HG02938 (cell line): ENCODE measurements at regions not wholly inside any gene's neighbourhood (a gene's known extent, or its start where the extent isn't known, plus 50 kb on each side); places are given as distances from the start of the nearest gene placed in this dataset.

ENCODE experiments used
- ATAC-seq: cut with Tn5 transposase; IDR thresholded peaks from one replicate; pipeline ENCODE4 v1.9.1; 2021; ENCODE audit warnings: mild to moderate bottlenecking, moderate library complexity; ENCODE audit not compliant: unreplicated experiment

DNA sequence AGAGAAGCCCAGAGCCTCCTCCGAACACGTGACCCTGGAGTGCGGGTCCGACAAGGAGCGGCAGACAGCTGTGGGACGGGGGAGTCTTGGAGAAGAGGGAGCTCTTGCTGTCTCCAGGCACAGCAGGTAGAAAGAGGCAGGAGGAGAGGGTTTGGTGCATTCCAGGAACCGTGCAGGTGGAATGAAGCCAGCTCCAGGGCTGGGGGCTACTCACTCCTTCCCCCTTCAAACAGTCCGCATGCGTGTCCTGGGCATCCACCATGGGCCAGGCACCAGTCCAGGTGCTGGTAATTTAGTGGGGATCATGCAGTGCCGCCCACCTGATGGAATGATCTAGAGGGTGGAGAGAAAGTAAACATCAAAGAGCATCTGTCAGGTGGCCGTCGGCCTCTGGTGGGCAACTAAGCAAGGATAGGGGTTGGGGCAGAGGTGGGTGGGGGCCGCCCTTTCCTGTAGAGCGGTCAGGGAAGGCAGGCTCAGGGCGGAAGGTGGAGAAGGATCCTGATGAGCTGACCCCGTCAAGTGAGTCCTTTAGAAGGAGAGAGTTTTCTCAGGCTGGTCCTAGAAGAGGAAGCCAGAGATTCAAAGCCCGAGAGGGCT lies 850.0 kb downstream of the TBC1D22A start:
- no peak for ATAC-seq

DNA sequence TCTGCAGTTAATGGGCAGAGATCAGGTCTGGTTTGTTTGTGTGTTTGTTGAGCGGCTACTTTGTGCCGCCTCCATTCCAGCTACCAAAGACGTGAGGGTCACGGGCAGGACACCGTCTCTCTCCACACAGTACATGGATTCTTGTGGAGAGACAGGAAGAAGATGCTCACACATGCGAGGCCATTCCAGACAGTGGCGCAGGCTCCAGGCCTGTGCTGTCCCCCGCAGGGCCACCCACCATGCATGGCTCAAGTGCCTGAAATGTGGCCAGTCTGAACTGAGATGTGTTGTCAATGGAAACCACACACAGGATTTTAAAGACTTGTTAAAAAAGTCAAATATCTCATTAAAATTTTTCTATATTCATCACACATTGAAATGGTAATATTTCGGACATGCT lies 848.3 kb downstream of the TBC1D22A start:
- no peak for ATAC-seq

DNA sequence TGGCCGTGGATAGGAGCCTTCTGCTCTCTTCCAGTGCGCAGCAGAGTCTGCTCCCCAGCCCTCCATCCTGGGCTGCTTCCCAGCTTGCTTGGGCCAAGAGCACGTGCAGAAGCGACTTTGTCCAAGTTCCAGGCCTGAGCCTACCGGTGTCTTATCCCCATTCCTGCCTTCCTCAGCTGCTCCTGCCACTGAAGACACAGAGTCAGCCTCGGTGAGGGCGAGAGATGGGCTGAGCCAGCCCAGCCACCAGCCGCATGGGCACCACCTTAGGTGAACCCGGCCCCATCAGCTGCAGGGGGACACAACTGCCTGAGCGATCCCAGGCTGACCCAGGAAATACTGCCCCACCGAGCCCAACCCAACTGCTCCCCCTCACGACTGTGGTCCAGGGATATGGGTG lies 847.8 kb downstream of the TBC1D22A start:
- no peak for ATAC-seq

DNA sequence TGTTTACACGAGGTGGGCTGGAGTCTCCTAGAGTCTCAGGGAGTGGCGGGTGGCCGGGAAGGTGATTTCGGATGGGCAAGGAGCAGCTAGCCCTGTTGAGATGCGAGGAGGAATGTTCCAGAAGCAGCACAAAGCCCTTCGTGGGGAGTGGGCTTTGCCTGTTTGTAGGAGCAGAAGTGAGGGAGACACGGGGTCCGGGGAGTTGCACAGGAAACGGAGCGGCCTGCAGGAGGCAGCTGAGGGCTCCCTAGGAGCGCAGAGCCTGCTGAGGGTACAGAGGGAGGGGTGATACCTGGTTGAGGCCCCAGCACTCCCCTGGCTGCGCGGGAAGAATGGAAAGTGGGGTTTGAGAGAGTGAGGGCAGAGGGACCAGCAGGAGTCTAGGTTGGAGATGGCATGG lies 847.2 kb downstream of the TBC1D22A start:
- no peak for ATAC-seq

DNA sequence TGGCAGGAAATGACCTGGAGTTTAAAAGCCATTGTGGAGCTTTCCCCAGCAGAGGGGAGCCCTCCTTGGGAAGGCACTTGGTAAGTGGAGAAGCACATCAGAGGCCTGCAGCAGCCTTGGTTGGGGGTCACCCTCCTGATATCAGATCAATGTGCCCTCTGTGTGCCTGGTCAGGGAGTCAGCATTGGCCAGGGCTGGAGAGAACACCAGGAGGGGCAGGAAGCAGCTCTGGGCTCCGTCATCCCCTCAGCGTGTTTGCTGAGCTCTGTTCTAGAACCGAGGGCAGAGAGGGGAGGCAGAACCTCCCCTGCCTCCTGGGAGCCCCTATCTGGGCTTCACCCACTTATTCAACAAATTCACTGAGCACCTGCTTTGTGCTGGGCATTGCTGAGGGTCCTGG lies 846.0 kb downstream of the TBC1D22A start:
- no peak for ATAC-seq

DNA sequence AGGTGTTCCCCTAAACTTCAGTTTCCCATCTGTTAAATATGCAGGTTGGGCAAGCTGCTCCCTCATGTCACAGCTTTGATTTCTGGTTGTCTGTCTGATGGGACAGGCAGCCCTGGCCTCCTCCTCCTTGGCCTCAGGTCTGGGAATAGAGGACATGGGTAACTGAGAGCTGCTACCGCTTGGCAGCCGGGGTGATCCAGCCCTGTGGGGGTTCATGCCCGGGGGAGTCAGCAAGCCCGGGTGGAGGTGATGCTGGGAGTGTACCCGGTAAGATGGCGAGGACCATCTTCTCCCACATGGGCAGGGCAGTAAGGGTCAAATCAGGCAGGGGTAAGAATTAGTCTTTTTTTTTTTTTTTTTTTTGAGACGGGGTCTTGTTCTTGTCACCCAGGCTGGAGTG lies 845.0 kb downstream of the TBC1D22A start:
- ATAC-seq = no peak

DNA sequence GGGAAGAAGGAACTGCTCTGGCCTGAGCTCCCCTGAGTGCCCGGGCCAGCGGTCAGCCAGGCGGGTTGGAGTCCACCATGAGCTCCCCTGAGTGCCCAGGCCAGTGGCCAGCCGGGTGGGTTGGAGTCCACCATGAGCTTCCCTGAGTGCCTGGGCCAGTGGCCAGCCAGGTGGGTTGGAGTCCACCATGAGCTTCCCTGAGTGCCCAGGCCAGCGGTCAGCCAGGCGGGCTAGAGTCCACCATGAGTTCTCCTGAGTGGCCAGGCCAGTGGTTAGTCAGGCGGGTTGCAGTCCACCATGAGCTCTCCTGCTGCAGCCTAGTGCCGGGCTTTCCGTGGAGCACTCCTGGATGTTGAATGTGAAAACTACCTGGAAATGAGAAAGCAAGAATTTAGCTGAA lies 844.0 kb downstream of the TBC1D22A start:
- no peak for ATAC-seq

DNA sequence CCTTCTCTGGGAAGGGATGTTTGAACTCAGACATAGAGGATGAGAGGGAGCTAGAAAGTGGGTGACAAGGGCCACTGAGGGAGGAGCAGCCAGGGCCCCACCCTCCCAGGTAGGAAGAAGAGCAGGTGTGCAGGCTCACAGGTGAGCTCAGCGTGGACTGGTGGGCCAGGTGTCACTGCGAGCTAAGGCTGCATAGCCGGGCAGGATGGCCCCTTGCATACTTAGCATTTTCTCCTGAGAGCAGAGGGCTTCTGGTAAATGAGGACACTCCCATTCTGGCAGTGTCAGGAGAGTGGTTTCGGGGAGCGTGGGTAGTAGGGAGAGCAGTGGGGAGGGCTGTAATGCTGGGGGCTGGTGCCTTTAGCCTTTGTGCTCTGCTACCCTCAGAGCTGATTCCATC lies 843.4 kb downstream of the TBC1D22A start:
- ATAC-seq = no peak

DNA sequence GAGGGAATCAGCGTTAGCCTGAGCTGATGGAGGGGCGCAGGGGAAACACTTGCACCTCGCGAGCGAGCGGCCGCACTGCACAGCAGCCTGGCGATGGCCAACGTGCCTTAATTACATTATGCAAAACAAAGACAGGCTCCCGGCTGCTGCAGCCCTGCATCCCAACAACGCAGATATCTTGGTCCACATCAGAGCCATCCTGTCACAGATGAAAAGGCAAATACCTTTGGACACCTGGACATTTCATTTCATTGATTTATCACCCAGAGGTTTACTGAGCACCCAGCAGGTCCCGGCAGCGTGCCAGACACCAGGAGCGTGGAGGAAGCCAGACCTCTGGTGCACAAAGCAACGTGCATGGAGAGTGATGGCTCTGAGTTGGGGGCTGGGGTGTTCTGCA lies 843.0 kb downstream of the TBC1D22A start:
- ATAC-seq = no peak

DNA sequence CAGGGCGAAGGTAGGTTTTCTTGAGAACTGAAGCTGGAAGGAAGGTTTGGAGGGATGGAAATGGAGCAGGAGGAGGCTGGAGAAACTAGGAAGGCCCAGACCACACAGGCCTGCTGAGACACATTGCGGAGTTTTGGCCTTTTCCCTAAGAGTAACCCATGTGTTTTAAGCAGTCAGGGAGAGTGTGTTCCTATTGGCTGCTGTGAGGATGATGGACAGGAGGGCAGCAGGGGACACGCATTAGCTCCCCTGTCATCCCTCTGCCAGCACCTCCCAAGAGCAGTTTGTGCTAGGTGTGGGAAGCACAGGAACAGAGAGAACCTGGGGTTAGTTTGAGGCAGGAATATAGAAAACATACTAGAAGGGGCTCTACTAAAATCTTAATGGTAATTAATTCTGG lies 842.1 kb downstream of the TBC1D22A start:
- no peak for ATAC-seq

DNA sequence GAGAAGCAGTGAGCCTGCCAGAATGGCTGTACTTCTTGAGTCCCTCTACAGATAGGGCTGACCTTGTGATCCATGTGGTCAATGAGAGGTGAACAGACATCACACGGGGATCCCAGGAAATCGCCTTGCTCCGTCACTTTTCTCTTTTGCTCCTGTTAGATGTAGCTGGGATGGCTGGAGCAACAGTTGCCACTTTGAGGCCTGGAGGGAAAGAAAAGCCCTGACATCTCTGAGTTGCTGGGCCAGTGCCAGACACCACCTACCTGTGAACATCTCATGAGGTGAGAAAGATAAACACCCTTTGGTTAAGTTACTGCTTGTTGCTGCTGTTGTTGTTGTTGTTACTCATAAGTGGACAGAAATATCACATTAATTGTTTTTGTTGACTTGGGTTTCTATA lies 840.3 kb downstream of the TBC1D22A start:
- ATAC-seq = no peak

DNA sequence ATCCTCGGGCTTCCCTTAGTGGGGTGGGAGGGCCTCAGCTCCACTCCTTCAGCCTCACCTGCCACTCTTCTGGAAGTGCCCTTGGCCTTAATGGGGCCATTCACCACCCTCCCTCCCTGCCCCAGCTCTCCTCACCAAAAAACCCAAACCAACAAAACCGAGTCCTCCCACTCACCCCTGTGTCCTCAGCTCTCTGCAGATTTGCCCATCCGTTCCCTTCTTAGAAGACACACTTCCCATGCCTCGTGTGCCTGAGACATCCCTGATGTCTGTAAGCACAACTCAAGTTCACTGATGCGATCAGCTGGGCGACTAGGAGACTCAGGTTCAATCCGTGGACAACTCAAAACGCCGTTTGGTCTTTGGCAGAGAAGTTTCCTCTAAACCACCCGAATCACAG lies 839.2 kb downstream of the TBC1D22A start:
- ATAC-seq = no peak

DNA sequence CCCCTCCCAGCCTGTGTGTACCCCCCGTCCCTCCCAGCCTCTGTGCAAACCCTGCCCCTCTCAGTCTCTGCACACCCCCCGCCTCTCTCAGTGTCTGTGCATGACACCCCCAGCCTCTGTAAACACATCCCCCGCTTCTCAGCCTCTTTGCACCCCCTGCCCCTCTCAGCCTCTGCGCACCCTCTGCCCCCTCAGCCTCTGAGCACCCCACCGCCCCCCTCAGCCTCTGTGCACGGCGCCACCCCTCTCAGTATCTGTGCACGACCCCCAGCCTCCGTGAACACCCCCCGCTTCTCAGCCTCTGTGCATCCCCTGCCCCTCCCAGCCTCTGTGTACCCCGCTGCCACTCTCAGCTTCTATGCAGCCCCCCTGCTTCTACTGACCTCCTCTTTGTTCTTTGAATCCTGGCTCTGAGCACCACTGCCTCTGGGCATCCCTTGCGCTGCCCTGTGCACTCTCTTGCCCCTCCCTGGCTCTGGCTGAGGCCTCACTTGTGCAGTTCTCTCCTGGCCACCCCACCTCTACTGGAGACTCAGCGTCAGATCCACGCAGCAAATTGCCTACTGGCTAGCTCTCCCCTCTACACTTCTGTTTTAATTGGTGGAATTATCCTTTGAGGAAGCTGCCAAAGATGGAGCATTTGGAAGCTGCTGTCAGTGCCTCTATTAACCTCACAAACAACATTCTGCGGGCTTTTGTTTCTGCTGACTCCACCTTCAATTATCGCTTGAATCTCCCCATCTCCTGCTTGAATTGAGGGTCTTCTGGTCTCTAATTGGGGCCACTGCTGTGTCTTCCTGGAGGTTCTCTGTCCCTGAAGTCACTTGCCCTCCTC lies 838.6 kb downstream of the TBC1D22A start:
- ATAC-seq = no peak

DNA sequence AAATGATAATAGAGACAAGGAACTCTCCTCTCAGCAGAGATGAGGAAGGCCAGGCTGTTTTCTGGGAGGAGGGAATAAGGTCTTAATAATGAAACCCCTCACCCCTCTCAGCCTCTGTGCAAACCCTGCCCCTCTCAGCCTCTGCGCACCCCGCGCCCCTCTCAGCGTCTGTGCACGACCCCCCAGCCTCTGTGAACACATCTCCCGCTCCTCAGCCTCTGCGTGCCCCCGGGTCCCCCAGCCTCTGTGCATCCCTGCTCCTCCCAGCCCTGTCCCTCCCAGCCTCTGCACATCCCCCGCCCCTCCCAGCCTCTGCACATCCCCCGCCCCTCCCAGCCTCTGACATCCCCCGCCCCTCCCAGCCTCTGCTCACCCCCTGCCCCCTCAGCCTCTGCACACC lies 837.8 kb downstream of the TBC1D22A start:
- ATAC-seq = no peak

DNA sequence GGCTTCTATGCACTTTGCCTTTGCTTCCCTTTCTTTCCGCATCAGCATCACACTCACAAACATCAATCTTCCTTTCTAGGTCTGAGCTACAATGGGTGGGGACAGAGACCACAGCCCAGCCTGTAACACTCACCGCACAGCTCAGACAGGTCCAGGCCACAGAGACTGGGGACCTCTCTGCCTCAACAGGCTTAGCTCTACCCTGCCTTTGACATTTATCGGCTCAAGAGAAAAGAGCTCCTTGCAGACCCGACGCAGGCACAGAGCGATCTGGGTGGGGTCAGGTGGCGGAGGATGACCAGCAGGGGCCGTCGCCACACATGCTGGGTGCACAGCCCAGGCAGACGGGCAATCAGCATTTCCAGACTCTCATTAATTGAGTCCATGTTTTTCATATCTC lies 837.3 kb downstream of the TBC1D22A start:
- ATAC-seq = no peak

DNA sequence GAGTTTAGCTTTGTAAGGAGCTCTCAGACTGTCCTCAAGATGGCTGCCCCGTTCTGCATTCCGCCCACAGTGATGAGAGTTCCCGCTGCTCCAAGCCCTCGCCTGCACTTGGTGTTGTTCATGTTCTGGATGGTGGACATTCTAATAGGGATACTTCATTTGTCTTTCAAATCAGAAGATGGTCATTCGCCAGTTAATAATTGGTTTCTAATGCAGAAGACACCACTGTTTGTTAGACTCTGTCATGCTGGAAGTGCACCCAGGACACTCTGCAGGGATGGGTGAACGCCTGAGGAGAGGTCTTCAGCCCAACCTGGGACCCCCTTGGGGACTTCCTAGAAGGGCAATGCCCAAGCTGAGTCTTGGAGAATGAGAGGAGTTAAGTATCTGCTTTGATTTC lies 836.4 kb downstream of the TBC1D22A start:
- ATAC-seq = no peak

DNA sequence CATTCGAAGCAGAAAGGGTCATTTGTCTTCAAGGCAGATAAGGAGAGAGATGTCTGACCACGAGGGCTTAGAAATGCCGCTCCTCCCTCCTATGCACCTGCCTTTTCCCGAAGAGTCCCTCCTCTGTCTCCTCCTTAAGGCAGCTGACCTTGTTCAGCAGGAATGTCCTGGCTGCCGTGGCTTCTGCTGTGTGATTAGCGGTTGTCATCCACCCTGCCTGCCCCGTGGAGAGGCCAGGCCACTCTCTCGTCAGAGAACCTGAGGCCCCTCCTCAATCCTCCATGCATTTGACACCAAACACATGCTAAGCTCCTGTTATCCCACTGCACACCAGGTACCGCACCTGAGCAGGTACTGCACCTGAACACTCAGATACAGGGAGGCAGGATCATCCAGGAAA lies 834.6 kb downstream of the TBC1D22A start:
- ATAC-seq = no peak

DNA sequence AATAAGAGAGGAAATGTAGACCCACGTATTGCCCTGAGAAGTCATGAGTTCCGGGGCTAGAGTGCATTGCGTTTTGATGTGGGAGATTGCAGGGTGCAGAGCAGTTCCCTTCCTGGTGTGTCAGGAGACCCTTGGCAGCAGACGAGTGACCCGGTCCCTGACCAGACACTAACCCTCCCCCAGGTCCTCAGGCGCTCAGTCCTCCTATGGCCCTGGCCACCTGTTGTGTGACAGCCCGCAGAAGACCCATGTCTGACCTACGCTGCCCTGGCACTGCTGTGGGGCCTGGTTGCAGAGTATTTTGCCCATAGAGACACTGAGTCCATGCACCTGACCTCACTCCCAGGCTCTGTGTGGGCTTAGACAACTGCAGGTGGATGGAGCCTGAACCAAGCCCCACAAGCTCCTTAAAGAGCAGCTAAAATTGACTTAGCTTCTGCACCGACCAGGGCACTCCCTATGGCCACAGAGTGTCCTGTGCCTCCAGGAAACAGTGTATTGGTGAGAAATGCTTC lies 833.8 kb downstream of the TBC1D22A start:
- no peak for ATAC-seq

DNA sequence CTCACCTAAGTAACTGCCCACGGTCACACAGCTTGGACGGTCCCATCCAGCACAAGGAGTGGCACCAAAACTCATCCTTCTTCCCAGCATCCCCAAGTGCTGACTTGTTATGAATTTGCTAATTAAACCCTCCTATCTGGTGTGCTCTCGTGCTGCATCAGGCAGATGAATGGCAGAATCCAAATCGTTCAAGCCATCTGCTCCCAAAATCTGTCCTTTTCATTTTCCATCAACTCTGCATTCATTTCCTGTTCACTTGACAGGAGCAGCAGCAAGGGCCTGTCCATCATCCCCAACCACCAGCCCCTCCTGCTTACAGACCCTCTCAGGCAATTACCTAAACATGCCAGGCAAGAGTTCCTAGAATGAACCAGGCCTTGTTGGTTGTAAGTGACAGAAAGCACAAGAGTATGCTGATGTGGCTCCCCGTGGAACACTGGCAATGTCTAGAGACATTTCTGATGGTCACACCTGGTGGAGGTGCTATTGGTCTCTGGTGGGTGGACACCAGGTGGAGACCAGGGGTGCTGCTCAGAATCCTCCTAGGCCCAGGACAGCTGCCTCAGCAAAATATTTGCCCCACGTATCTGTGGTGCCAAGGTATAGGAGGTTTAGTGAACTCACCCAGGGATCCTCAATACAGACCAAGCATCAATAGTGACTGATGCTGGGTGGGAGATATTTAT lies 832.5 kb downstream of the TBC1D22A start:
- ATAC-seq = no peak

DNA sequence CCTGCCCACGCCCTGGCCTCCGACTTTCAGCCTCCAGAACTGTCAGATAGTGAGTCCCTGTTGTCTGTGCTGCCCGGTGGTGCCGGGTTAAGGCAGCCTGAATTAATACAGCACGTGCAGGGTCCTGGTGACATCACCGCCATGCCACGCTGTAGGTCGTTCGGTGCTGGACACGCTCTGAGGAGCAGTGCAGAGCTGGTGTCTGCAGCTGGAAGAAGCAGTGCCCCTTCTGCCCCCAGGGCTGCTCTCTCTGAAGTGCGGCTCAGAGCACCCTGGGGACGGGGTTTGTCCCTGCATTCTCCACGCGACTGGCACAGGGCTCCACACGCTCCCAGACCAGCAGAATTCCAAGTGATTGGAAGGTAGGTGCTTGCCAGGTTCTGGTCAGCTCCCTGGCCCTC lies 831.5 kb downstream of the TBC1D22A start:
- ATAC-seq = no peak

DNA sequence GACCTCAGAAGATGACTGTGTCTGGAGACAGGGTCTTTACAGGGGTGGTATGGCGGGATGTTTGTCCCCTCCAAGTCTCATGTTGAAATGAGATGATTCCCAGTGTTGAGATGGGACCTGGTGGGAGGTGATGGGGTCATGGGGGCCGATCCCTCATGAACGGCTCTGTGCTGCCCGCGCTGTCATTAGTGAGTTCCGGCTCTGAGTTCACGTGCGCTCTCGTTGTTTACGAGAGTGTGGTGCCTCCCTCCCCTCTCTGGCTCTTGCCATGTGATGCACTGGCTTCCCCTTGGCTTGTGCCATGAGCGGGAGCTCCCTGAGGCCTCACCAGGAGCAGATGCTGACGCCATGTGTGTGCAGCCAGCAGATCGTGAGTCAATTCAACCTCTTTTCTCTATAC lies 830.8 kb downstream of the TBC1D22A start:
- ATAC-seq = no peak

DNA sequence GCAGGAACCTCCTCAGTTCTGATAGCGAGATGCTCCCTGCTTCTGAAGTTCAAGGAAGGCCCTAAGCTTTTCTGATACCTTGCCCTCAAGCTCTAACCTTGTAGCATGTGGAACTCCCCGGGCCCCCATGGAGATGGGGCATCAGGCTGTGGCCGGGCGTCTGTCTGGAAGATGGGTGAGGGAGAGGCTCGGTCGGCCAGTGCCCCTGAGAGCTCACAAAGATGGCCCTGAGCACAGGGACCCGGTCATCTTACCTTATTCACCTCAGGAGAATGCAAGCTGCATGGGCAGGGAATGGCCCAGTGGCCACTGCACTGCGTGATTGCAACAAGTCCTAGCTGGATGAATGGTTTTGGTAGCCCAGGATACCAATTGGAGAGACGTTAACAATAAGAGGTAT lies 830.3 kb downstream of the TBC1D22A start:
- no peak for ATAC-seq
